Liver (tissue), 3 donors: ENCODE measurements at regions not wholly inside any gene's neighbourhood (a gene's known extent, or its start where the extent isn't known, plus 50 kb on each side); places are given as distances from the start of the nearest gene placed in this dataset.

Experiments
- ATF3 ChIP-seq: IDR thresholded peaks from 2 replicates; pipeline ENCODE4 v1.6.1; 2016; ENCODE audit warnings: antibody characterized with exemption
- CTCF ChIP-seq: fragments of 150-350 bp; IDR thresholded peaks from 2 replicates; pipeline ENCODE4 v1.5.1; 2017; ENCODE audit warnings: improper control_type of control experiment, low read depth, low read length; ENCODE audit not compliant: missing input control
- EGR1 ChIP-seq, 2 donors: IDR thresholded peaks; 2 replicates each; pipeline ENCODE4 v1.6.1; 2016 to 2018; ENCODE audit warnings: antibody characterized with exemption in 2 of 2, low read depth in 2 of 2
- JUND ChIP-seq, 2 donors: IDR thresholded peaks; 2 replicates each; pipeline ENCODE4 v1.6.1; 2016; ENCODE audit warnings: antibody characterized with exemption in 2 of 2
- NR2F2 ChIP-seq: IDR thresholded peaks from 2 replicates; pipeline ENCODE4 v1.6.1; 2016; ENCODE audit warnings: antibody characterized with exemption
- RAD21 ChIP-seq, 2 donors: IDR thresholded peaks; 2 replicates each; pipeline ENCODE4 v1.6.1; 2016; ENCODE audit warnings: antibody characterized with exemption in 2 of 2, mild to moderate bottlenecking in 2 of 2
- REST ChIP-seq: IDR thresholded peaks from 2 replicates; pipeline ENCODE4 v1.6.1; 2016; ENCODE audit warnings: antibody characterized with exemption, mild to moderate bottlenecking
- RXRA ChIP-seq, 2 donors: IDR thresholded peaks; 2 replicates each; pipeline ENCODE4 v1.6.1; 2017 to 2018; ENCODE audit warnings: antibody characterized with exemption in 2 of 2, mild to moderate bottlenecking in 1 of 2
- SP1 ChIP-seq: IDR thresholded peaks from 2 replicates; pipeline ENCODE4 v1.6.1; 2018; ENCODE audit warnings: antibody characterized with exemption, mild to moderate bottlenecking
- TAF1 ChIP-seq: conservative IDR thresholded peaks from 2 replicates; pipeline ENCODE4 v1.6.1; 2016; ENCODE audit warnings: antibody characterized with exemption, mild to moderate bottlenecking
- YY1 ChIP-seq: IDR thresholded peaks from 2 replicates; pipeline ENCODE4 v1.6.1; 2016; ENCODE audit warnings: antibody characterized with exemption, mild to moderate bottlenecking
- TF ChIP-seq, protein P1 (sequence below): IDR thresholded peaks from 2 replicates; pipeline ENCODE4 v1.6.1; 2016; ENCODE audit warnings: antibody characterized with exemption
- TF ChIP-seq, protein P2 (sequence below): IDR thresholded peaks from 2 replicates; pipeline ENCODE4 v1.6.1; 2016; ENCODE audit warnings: antibody characterized with exemption
- donor health status: healthy.
- donor health status: healthy.

- TF ChIP-seq NR2F2, result no peak
- no peak for TF ChIP-seq CTCF
- TF ChIP-seq TAF1, result no peak
- no peak for TF ChIP-seq REST
- no peak for TF ChIP-seq RXRA (IDR thresholded peaks at IDR 0.05)
- TF ChIP-seq SP1, result no peak
- TF ChIP-seq YY1, result no peak
- TF ChIP-seq RAD21 (IDR thresholded peaks at IDR 0.05), result no peak
- TF ChIP-seq JUND (IDR thresholded peaks at IDR 0.05), result no peak
- TF ChIP-seq ATF3, result no peak
- no peak for TF ChIP-seq EGR1 (IDR thresholded peaks at IDR 0.05; ENCODE audit: low read depth in 2 of 2)
- TF ChIP-seq, protein P1, sequence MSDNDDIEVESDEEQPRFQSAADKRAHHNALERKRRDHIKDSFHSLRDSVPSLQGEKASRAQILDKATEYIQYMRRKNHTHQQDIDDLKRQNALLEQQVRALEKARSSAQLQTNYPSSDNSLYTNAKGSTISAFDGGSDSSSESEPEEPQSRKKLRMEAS, result no peak
- TF ChIP-seq, protein P2, sequence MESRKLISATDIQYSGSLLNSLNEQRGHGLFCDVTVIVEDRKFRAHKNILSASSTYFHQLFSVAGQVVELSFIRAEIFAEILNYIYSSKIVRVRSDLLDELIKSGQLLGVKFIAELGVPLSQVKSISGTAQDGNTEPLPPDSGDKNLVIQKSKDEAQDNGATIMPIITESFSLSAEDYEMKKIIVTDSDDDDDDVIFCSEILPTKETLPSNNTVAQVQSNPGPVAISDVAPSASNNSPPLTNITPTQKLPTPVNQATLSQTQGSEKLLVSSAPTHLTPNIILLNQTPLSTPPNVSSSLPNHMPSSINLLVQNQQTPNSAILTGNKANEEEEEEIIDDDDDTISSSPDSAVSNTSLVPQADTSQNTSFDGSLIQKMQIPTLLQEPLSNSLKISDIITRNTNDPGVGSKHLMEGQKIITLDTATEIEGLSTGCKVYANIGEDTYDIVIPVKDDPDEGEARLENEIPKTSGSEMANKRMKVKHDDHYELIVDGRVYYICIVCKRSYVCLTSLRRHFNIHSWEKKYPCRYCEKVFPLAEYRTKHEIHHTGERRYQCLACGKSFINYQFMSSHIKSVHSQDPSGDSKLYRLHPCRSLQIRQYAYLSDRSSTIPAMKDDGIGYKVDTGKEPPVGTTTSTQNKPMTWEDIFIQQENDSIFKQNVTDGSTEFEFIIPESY, result no peak
Measured at GRCh38 chr18:51425889-51426288, 228.4 kb upstream of the MEX3C start.
